ENCODE measurements at regions not wholly inside any gene's neighbourhood (a gene's known extent, or its start where the extent isn't known, plus 50 kb on each side); places are given as distances from the start of the nearest gene placed in this dataset.

- TF ChIP-seq POLR2A (IDR thresholded peaks at IDR 0.05) (no peak), CTCF (IDR thresholded peaks at IDR 0.05 in 4 of 5, conservative IDR thresholded peaks at IDR 0.05 in 1 of 5) (no peak)
Observed at GRCh38 chr5:101174981-101175380, 271.9 kb upstream of the ST8SIA4 start.
